ENCODE measurements at regions not wholly inside any gene's neighbourhood (a gene's known extent, or its start where the extent isn't known, plus 50 kb on each side); places are given as distances from the start of the nearest gene placed in this dataset.

DNA sequence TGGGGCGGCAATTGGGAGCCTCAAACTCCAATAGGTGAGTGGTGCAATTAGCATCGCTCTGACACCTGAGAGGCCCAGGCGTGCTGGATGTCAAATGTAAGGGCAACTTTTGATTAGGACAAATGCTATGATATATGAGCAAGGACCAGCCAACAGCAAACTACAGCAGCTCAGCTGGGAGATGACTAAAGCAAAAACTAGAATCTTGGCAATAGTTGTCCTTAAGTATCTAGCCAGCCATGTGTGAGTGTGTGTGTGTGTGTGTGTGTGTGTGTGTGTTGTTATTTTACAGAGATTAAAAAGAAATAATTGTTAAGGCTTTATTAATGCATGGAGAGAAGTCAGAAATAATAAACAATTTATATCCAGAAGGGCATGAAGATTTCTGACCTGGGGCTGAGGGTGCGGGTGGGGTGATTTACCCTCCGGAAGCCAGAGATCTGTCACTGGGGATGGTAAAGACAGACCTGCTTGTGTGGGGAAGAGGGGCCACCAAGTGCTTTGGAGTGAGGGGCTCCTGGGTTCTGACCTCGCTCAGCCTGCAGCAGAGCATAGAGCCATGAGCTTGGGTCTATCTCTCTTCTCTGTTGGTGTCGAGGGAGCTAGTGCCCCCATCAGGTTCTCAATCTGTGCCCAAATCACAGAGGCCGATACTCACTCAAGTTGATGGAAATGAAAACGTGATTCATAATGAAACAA, 77.3 kb downstream of the EMX2 start:
- no peaks in the 10 kb centered on the region for H3K9me3 Mint-ChIP-seq
- TF ChIP-seq, protein P1, sequence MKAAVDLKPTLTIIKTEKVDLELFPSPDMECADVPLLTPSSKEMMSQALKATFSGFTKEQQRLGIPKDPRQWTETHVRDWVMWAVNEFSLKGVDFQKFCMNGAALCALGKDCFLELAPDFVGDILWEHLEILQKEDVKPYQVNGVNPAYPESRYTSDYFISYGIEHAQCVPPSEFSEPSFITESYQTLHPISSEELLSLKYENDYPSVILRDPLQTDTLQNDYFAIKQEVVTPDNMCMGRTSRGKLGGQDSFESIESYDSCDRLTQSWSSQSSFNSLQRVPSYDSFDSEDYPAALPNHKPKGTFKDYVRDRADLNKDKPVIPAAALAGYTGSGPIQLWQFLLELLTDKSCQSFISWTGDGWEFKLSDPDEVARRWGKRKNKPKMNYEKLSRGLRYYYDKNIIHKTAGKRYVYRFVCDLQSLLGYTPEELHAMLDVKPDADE (IDR thresholded peaks at IDR 0.05) = no peak
- no peak for TF ChIP-seq NANOG (IDR thresholded peaks at IDR 0.05; ENCODE audit: borderline replicate concordance)
- TF ChIP-seq, protein P2, sequence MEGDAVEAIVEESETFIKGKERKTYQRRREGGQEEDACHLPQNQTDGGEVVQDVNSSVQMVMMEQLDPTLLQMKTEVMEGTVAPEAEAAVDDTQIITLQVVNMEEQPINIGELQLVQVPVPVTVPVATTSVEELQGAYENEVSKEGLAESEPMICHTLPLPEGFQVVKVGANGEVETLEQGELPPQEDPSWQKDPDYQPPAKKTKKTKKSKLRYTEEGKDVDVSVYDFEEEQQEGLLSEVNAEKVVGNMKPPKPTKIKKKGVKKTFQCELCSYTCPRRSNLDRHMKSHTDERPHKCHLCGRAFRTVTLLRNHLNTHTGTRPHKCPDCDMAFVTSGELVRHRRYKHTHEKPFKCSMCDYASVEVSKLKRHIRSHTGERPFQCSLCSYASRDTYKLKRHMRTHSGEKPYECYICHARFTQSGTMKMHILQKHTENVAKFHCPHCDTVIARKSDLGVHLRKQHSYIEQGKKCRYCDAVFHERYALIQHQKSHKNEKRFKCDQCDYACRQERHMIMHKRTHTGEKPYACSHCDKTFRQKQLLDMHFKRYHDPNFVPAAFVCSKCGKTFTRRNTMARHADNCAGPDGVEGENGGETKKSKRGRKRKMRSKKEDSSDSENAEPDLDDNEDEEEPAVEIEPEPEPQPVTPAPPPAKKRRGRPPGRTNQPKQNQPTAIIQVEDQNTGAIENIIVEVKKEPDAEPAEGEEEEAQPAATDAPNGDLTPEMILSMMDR (conservative IDR thresholded peaks at IDR 0.05; ENCODE audit: low read depth in 2 of 2) = 0 out of 4 replicates have a peak, but pooled peaks of 1 of the 2 experiments have one; percentile 3
- TF ChIP-seq, protein P3, sequence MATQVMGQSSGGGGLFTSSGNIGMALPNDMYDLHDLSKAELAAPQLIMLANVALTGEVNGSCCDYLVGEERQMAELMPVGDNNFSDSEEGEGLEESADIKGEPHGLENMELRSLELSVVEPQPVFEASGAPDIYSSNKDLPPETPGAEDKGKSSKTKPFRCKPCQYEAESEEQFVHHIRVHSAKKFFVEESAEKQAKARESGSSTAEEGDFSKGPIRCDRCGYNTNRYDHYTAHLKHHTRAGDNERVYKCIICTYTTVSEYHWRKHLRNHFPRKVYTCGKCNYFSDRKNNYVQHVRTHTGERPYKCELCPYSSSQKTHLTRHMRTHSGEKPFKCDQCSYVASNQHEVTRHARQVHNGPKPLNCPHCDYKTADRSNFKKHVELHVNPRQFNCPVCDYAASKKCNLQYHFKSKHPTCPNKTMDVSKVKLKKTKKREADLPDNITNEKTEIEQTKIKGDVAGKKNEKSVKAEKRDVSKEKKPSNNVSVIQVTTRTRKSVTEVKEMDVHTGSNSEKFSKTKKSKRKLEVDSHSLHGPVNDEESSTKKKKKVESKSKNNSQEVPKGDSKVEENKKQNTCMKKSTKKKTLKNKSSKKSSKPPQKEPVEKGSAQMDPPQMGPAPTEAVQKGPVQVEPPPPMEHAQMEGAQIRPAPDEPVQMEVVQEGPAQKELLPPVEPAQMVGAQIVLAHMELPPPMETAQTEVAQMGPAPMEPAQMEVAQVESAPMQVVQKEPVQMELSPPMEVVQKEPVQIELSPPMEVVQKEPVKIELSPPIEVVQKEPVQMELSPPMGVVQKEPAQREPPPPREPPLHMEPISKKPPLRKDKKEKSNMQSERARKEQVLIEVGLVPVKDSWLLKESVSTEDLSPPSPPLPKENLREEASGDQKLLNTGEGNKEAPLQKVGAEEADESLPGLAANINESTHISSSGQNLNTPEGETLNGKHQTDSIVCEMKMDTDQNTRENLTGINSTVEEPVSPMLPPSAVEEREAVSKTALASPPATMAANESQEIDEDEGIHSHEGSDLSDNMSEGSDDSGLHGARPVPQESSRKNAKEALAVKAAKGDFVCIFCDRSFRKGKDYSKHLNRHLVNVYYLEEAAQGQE (IDR thresholded peaks at IDR 0.05; ENCODE audit: unreplicated experiment) = no peak
- TF ChIP-seq ZNF331 (CRISPR knock-in tag; IDR thresholded peaks at IDR 0.05; ENCODE audit: low read depth) = no peak
- TF ChIP-seq STAT1 (IDR thresholded peaks at IDR 0.05; ENCODE audit: unreplicated experiment) = no peak
- peaks cover 2% of the 10 kb centered on the region for H3K27me3 Mint-ChIP-seq (ENCODE audit: insufficient read depth, low read depth, poor library complexity)
- no peak overlapping the region for H2AFZ ChIP-seq
- no peaks in the 10 kb centered on the region for H3K4me1 ChIP-seq (ENCODE audit: insufficient read depth)
- H3K79me2 ChIP-seq (replicated peaks; ENCODE audit: insufficient read depth) = no peaks in the 10 kb centered on the region
- no peak overlapping the region for H3K4me3 Mint-ChIP-seq
- no peaks in the 10 kb centered on the region for H4K20me1 ChIP-seq (replicated peaks; ENCODE audit: insufficient read depth)
- no peak overlapping the region for H3K4me3 ChIP-seq
- no peaks in the 10 kb centered on the region for H3K36me3 Mint-ChIP-seq (ENCODE audit: low read depth)
- no peak overlapping the region for H3K27ac Mint-ChIP-seq
- no peaks in the 10 kb centered on the region for H3K9me2 ChIP-seq (ENCODE audit: insufficient read depth)
- no peaks in the 10 kb centered on the region for H3K36me3 ChIP-seq (ENCODE audit: insufficient read depth)
- H3K27me3 ChIP-seq (ENCODE audit: insufficient read depth) = no peaks in the 10 kb centered on the region
- no peak for DNase-seq (ENCODE audit: low spot score)
- no peak overlapping the region for H3K4me2 ChIP-seq
- no peaks in the 10 kb centered on the region for H3F3A ChIP-seq (replicated peaks; ENCODE audit: low read depth)
- H3K27ac ChIP-seq (ENCODE audit: low read depth) = no peak overlapping the region
- ATAC-seq = no peak
- H3K4me1 Mint-ChIP-seq = no peaks in the 10 kb centered on the region; the same call in 2 of the 3 replicates

DNA sequence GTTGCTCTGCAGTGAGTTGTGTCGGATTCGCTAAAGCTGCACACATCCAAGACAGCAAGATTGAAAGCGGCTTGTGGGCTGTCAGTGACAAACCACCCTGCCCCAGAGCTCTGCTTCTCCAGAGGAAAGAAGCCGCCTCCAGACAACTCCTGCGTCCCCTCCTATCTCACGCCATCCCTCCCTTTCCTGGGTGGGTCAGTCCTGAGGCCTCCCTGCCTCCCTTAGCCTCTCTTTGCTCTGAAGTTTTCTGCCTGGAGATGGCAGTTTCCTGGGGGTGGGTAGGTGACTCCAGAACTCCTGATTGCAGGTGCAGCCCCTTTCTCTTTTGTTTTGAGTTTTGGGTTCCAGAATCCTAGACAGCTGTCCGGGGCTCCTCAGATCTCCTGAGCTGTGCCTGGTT, 78.7 kb downstream of the EMX2 start:
- Histone ChIP-seq H3K9me2 (ENCODE audit: insufficient read depth) (no peaks in the 10 kb centered on the region), H3K36me3 (ENCODE audit: insufficient read depth) (no peaks in the 10 kb centered on the region), H3K27me3 (ENCODE audit: insufficient read depth) (no peaks in the 10 kb centered on the region), H3K27ac (ENCODE audit: low read depth) (no peak overlapping the region), H4K20me1 (replicated peaks; ENCODE audit: insufficient read depth) (no peaks in the 10 kb centered on the region), H3K4me2 (no peak overlapping the region), H2AFZ (no peak overlapping the region), H3F3A (replicated peaks; ENCODE audit: low read depth) (no peaks in the 10 kb centered on the region), H3K4me1 (ENCODE audit: insufficient read depth) (no peaks in the 10 kb centered on the region), H3K79me2 (replicated peaks; ENCODE audit: insufficient read depth) (no peaks in the 10 kb centered on the region), H3K4me3 (no peak overlapping the region)
- ATAC-seq (no peak), DNase-seq (ENCODE audit: low spot score) (no peak)
- H3K9me3 Mint-ChIP-seq = no peaks in the 10 kb centered on the region
- H3K4me3 Mint-ChIP-seq = no peak overlapping the region
- H3K27me3 Mint-ChIP-seq (ENCODE audit: insufficient read depth, low read depth, poor library complexity) = peaks cover 4% of the 10 kb centered on the region
- no peak overlapping the region for H3K27ac Mint-ChIP-seq
- no peaks in the 10 kb centered on the region; the same call in 2 of the 3 replicates for H3K4me1 Mint-ChIP-seq
- H3K36me3 Mint-ChIP-seq (ENCODE audit: low read depth) = no peaks in the 10 kb centered on the region
- TF ChIP-seq, protein P2 (conservative IDR thresholded peaks at IDR 0.05; ENCODE audit: low read depth in 2 of 2) = no peak
- no peak for TF ChIP-seq EZH2phosphoT487 (IDR thresholded peaks at IDR 0.05; ENCODE audit: unreplicated experiment)
- TF ChIP-seq ZNF114 (CRISPR knock-in tag; IDR thresholded peaks at IDR 0.05) = no peak
- TF ChIP-seq, protein P3 (IDR thresholded peaks at IDR 0.05; ENCODE audit: unreplicated experiment) = no peak
- TF ChIP-seq EZH2 (IDR thresholded peaks at IDR 0.05; ENCODE audit: low read depth, unreplicated experiment) = no peak
- no peak for TF ChIP-seq STAT1 (IDR thresholded peaks at IDR 0.05; ENCODE audit: unreplicated experiment)

All from GM23338 (cell line).